Neural crest cell (in vitro differentiated cells): ENCODE measurements at regions not wholly inside any gene's neighbourhood (a gene's known extent, or its start where the extent isn't known, plus 50 kb on each side); places are given as distances from the start of the nearest gene placed in this dataset.
A peak's percentile ranks its signal among the peaks of the same experiment; 100 is the strongest.

ENCODE experiments used
- DNase-seq: peaks from one replicate; pipeline ENCODE4 v3.0.0; 2021; ENCODE audit warnings: low read depth, mixed read lengths, low spot score
- H3K27ac Mint-ChIP-seq: one replicate; pipeline ENCODE4 v1.8.0; 2021; ENCODE audit warnings: mild to moderate bottlenecking, mixed read lengths; ENCODE audit not compliant: unreplicated experiment
- H3K27me3 Mint-ChIP-seq: 2 replicates; pipeline ENCODE4 v1.8.0; 2021; ENCODE audit warnings: low read depth, mild to moderate bottlenecking, mixed read lengths
- H3K36me3 Mint-ChIP-seq: 2 replicates; pipeline ENCODE4 v1.8.0; 2021; ENCODE audit warnings: low read depth, mild to moderate bottlenecking, mixed read lengths
- H3K4me1 Mint-ChIP-seq: 2 replicates; pipeline ENCODE4 v1.8.0; 2021; ENCODE audit warnings: mixed read lengths
- H3K4me3 Mint-ChIP-seq: one replicate; pipeline ENCODE4 v1.8.0; 2021; ENCODE audit warnings: mild to moderate bottlenecking, mixed read lengths
- H3K9me3 Mint-ChIP-seq: 2 replicates; pipeline ENCODE4 v1.8.0; 2021; ENCODE audit warnings: mixed read lengths
- TF ChIP-seq, protein P1 (sequence below): fragments of 200-600 bp; sonication (generic); conservative IDR thresholded peaks from 2 replicates; pipeline ENCODE4 v1.5.0; 2021; ENCODE audit warnings: antibody characterized with exemption, mild to moderate bottlenecking

DNA sequence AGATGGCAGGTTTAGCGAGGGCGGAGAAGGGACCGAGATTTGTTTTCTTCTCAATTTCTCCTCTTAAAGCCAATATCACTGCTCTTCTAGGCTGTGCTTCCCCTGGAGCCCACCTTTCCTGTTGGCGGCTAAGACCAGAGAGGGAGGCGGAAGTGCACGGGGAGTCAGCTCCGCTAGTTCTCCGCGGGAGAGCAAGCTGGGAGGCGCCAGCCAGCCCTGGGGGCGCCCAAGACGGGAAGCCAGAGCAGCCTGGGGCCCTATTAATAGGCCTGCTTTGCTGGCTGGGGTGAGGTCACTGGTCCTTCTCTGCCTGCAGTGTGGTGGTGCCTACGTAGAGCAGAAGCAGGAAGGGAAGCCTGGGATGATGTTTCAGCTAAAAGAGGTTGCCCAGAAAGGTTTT, 61.6 kb downstream of the LSM5 start:
- no peaks in the 10 kb centered on the region for H3K36me3 Mint-ChIP-seq
- H3K27ac Mint-ChIP-seq: no peak overlapping the region
- TF ChIP-seq, protein P1, sequence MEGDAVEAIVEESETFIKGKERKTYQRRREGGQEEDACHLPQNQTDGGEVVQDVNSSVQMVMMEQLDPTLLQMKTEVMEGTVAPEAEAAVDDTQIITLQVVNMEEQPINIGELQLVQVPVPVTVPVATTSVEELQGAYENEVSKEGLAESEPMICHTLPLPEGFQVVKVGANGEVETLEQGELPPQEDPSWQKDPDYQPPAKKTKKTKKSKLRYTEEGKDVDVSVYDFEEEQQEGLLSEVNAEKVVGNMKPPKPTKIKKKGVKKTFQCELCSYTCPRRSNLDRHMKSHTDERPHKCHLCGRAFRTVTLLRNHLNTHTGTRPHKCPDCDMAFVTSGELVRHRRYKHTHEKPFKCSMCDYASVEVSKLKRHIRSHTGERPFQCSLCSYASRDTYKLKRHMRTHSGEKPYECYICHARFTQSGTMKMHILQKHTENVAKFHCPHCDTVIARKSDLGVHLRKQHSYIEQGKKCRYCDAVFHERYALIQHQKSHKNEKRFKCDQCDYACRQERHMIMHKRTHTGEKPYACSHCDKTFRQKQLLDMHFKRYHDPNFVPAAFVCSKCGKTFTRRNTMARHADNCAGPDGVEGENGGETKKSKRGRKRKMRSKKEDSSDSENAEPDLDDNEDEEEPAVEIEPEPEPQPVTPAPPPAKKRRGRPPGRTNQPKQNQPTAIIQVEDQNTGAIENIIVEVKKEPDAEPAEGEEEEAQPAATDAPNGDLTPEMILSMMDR: no peak
- H3K4me1 Mint-ChIP-seq: no peaks in the 10 kb centered on the region
- no peaks in the 10 kb centered on the region for H3K9me3 Mint-ChIP-seq
- peaks cover 96% of the 10 kb centered on the region for H3K27me3 Mint-ChIP-seq
- no peak for DNase-seq
- no peak overlapping the region for H3K4me3 Mint-ChIP-seq

DNA sequence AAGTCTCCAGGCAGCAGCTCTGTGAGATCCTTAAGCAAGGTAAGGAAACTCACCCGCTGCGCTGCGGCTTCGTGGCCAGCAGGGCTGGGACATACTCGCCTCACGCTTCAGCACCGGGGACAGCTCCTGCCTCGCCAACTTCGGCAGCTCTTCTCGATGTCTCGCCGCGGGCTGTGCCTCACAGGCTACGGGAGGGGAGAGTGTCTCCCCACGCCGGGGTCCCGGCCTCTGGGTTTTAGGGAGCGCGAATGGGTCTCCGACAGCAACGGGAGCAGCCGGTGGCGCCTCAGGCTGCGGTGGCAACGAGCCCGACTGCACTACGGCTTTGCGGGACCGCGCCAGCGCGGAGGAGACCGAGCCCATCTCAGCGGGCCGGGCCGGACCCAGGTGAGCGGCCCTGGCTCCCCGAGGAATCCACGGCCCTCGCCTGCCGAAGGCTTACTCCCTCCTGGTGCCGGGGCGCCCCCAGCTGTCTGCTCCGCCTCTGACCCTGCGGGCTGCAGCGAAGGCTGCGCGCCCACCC, 62.4 kb downstream of the LSM5 start:
- peak; percentile 91 for DNase-seq
- Mint-ChIP-seq H3K4me3 (no peak overlapping the region), H3K4me1 (no peaks in the 10 kb centered on the region), H3K27me3 (peaks cover 94% of the 10 kb centered on the region), H3K27ac (no peak overlapping the region), H3K9me3 (no peaks in the 10 kb centered on the region), H3K36me3 (no peaks in the 10 kb centered on the region)
- TF ChIP-seq, protein P1: peak; percentile 69

DNA sequence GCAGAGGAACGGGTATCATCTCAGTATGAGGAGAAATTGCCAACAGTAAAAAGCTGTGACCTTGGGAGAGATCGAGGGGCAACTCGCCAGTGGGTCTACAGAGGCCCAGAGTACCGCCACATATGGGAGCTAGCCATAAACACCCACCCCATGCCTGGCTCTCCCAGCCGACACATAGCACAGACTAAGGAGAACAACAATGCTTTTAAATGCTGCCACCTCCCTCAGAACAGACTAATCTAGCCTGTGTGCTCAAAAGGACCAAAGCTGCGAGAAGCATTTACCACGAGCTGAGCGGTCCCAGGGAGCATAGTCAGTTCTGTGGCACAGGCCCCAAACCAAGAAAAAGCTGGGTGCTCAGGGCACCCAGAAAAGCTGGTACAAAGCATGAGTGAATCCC, 73.3 kb downstream of the LSM5 start:
- no peaks in the 10 kb centered on the region for H3K36me3 Mint-ChIP-seq
- H3K27ac Mint-ChIP-seq: no peak overlapping the region
- H3K9me3 Mint-ChIP-seq: no peaks in the 10 kb centered on the region
- no peak overlapping the region for H3K4me3 Mint-ChIP-seq
- DNase-seq: no peak
- peaks cover 56% of the 10 kb centered on the region for H3K27me3 Mint-ChIP-seq
- TF ChIP-seq, protein P1: no peak
- H3K4me1 Mint-ChIP-seq: no peaks in the 10 kb centered on the region

DNA sequence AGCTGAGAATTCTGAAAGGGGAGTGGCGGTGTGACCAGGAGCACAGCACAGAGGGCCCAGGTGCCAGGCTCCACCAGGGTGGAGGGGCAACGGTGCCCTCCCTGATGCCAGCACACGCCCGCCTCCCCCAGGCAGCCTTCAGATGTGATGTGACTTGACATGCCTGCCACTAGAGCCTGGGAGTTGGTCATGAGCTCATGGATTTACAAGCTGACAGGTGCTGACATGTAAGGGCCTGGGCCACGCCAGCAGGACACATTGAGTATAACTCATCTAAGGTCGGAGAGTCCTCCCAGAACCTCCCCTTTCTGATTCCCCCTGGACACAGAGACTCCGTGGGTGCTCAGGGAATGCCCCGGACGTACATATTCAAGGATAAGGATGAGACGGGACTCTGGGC, 74.2 kb downstream of the LSM5 start:
- H3K27me3 Mint-ChIP-seq: peaks cover 52% of the 10 kb centered on the region
- H3K9me3 Mint-ChIP-seq: no peaks in the 10 kb centered on the region
- H3K27ac Mint-ChIP-seq: no peak overlapping the region
- no peaks in the 10 kb centered on the region for H3K4me1 Mint-ChIP-seq
- TF ChIP-seq, protein P1: no peak
- DNase-seq: no peak
- no peaks in the 10 kb centered on the region for H3K36me3 Mint-ChIP-seq
- H3K4me3 Mint-ChIP-seq: no peak overlapping the region

DNA sequence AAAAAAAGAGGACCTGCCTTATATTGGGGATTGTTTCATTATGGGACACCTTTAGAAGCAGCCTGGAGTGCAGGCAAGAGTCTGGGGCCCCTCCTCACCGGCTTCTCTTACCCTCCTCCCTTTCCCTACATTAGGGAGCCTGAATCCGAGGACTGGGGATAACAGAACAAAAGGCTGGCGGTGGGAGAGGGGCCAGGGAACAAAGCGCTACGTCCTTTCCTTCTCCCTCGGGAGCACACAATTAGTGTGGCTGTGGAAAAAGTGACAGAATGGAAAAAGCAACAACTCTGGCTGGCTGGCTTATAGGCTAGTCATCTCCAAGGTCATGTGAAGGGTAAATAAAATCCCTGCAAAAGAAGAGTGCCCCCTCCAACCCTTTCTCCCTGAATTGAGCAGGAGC, 74.7 kb downstream of the LSM5 start:
- no peak overlapping the region for H3K4me3 Mint-ChIP-seq
- no peak overlapping the region for H3K27ac Mint-ChIP-seq
- no peaks in the 10 kb centered on the region for H3K4me1 Mint-ChIP-seq
- TF ChIP-seq, protein P1: no peak
- DNase-seq: no peak
- H3K9me3 Mint-ChIP-seq: no peaks in the 10 kb centered on the region
- peaks cover 53% of the 10 kb centered on the region for H3K27me3 Mint-ChIP-seq
- H3K36me3 Mint-ChIP-seq: no peaks in the 10 kb centered on the region

DNA sequence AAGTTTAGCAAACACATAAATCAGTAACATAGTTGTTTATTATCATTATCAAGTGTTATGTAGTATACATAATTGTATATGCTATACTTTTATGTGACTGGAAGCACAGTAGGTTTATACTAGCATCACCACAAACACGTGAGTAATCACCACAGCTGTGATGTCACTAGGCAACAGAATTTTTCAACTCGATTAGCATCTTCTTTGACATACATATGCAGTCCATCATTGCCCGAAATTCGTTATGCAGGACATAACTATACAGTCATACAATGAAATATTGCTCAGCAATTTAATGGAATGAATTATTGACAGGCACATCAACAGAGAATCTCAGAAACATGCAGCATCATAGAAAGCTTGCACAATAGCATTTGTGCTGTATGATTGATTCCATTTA, 77.7 kb downstream of the LSM5 start:
- TF ChIP-seq, protein P1: no peak
- Mint-ChIP-seq H3K4me3 (no peak overlapping the region), H3K27ac (no peak overlapping the region), H3K9me3 (no peaks in the 10 kb centered on the region), H3K4me1 (no peaks in the 10 kb centered on the region), H3K36me3 (no peaks in the 10 kb centered on the region), H3K27me3 (peaks cover 36% of the 10 kb centered on the region)
- DNase-seq: no peak
